ENCODE measurements at regions not wholly inside any gene's neighbourhood (a gene's known extent, or its start where the extent isn't known, plus 50 kb on each side); places are given as distances from the start of the nearest gene placed in this dataset.

DNA sequence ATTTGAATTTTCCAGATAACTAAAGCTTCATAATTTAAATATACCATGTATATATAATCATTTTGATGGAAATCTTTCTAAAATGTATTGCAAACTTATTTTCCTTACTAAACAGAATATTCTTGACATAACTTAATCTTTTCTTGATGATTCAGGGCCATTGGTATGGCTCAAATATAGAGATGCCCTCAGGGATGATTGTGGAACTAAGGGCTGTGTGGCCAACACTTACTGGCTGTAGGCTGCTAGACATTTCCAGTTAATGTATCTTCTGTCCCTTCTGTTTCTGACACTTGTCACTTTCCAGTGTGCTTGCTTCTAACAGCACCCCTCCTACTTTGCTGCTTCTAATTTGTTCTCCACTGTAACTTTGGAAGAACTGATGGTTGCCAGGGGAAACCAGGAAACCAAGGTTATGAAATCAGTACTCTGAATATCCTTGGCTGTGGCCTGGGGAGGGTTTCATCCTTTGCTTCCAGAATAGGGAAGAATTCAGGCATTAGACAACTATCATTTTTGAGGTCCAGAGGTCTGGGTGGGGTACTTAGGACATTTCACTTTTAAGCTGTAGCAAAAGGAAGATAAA lies 697.2 kb downstream of the ETS1 start:
- TF ChIP-seq EZH2 (IDR thresholded peaks at IDR 0.05; ENCODE audit: borderline replicate concordance, insufficient read depth, low read depth, low read length, poor library complexity, severe bottlenecking) = no peak
- TF ChIP-seq, protein P1, sequence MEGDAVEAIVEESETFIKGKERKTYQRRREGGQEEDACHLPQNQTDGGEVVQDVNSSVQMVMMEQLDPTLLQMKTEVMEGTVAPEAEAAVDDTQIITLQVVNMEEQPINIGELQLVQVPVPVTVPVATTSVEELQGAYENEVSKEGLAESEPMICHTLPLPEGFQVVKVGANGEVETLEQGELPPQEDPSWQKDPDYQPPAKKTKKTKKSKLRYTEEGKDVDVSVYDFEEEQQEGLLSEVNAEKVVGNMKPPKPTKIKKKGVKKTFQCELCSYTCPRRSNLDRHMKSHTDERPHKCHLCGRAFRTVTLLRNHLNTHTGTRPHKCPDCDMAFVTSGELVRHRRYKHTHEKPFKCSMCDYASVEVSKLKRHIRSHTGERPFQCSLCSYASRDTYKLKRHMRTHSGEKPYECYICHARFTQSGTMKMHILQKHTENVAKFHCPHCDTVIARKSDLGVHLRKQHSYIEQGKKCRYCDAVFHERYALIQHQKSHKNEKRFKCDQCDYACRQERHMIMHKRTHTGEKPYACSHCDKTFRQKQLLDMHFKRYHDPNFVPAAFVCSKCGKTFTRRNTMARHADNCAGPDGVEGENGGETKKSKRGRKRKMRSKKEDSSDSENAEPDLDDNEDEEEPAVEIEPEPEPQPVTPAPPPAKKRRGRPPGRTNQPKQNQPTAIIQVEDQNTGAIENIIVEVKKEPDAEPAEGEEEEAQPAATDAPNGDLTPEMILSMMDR (IDR thresholded peaks at IDR 0.05) = no peak

Data from B cell (primary cell).